ENCODE measurements at regions not wholly inside any gene's neighbourhood (a gene's known extent, or its start where the extent isn't known, plus 50 kb on each side); places are given as distances from the start of the nearest gene placed in this dataset.
"Not testable (repeated sequence)": the region's sequence is repeated elsewhere in the genome, so short reads cannot be mapped to it uniquely, and the experiment has no call there.

GRCh38 chr12:20142316-20142715 is 226.0 kb upstream of the PDE3A start:
- DNase-seq (ENCODE audit: low spot score in 2 of 2) (no peak), ATAC-seq (no peak)
- no peaks in the 10 kb centered on the region for H3K4me1 Mint-ChIP-seq
- no peaks in the 10 kb centered on the region for H3K9me3 Mint-ChIP-seq
- H3K36me3 Mint-ChIP-seq: no peaks in the 10 kb centered on the region
- no peak overlapping the region for H3K4me3 Mint-ChIP-seq
- no peak overlapping the region for H3K27ac Mint-ChIP-seq

- ATAC-seq: no peak
- Mint-ChIP-seq H3K27ac (no peak overlapping the region), H3K36me3 (no peaks in the 10 kb centered on the region), H3K4me3 (no peak overlapping the region), H3K4me1 (no peaks in the 10 kb centered on the region), H3K9me3 (no peaks in the 10 kb centered on the region)
- DNase-seq (ENCODE audit: low spot score in 2 of 2): no peak
Measured at GRCh38 chr12:20142956-20143355, 225.4 kb upstream of the PDE3A start.

- H3K4me1 Mint-ChIP-seq: no peaks in the 10 kb centered on the region
- no peak overlapping the region for H3K4me3 Mint-ChIP-seq
- no peaks in the 10 kb centered on the region for H3K36me3 Mint-ChIP-seq
Measured at GRCh38 chr12:20144341-20144740, 224.0 kb upstream of the PDE3A start.

GRCh38 chr12:20148241-20148640 is 220.1 kb upstream of the PDE3A start:
- no peaks in the 10 kb centered on the region for H3K9me3 Mint-ChIP-seq
- ATAC-seq (no peak), DNase-seq (ENCODE audit: low spot score in 2 of 2) (no peak)
- H3K4me3 Mint-ChIP-seq: no peak overlapping the region
- H3K27ac Mint-ChIP-seq: no peak overlapping the region
- H3K36me3 Mint-ChIP-seq: no peaks in the 10 kb centered on the region
- H3K4me1 Mint-ChIP-seq: no peaks in the 10 kb centered on the region

More at GRCh38 chr12:20144341-20144740, 224.0 kb upstream of the PDE3A start:
- ATAC-seq: no peak
- Mint-ChIP-seq H3K27ac (no peak overlapping the region), H3K9me3 (no peaks in the 10 kb centered on the region)
- no peak for DNase-seq (ENCODE audit: low spot score in 2 of 2)

GRCh38 chr12:20150835-20151422 is 217.4 kb upstream of the PDE3A start:
- no peak for ATAC-seq
- DNase-seq (ENCODE audit: low spot score in 2 of 2): no peak

GRCh38 chr12:20154052-20154451 is 214.3 kb upstream of the PDE3A start:
- Mint-ChIP-seq H3K36me3 (no peaks in the 10 kb centered on the region), H3K4me3 (no peak overlapping the region), H3K27ac (no peak overlapping the region), H3K4me1 (no peaks in the 10 kb centered on the region), H3K9me3 (no peaks in the 10 kb centered on the region)
- ATAC-seq: no peak
- DNase-seq (ENCODE audit: low spot score in 2 of 2): no peak

More at GRCh38 chr12:20150835-20151422, 217.4 kb upstream of the PDE3A start:
- Mint-ChIP-seq H3K4me1 (no peaks in the 10 kb centered on the region), H3K27ac (no peak overlapping the region), H3K4me3 (no peak overlapping the region), H3K9me3 (no peaks in the 10 kb centered on the region), H3K36me3 (no peaks in the 10 kb centered on the region)

GRCh38 chr12:20155374-20155773 is 213.0 kb upstream of the PDE3A start:
- no peaks in the 10 kb centered on the region for H3K4me1 Mint-ChIP-seq
- H3K9me3 Mint-ChIP-seq: no peaks in the 10 kb centered on the region
- no peak for ATAC-seq

GRCh38 chr12:20160899-20161298 is 207.4 kb upstream of the PDE3A start:
- not testable (repeated sequence) for H3K36me3 Mint-ChIP-seq; ATAC-seq; H3K4me1 Mint-ChIP-seq; DNase-seq (ENCODE audit: low spot score in 2 of 2); H3K9me3 Mint-ChIP-seq; H3K4me3 Mint-ChIP-seq; H3K27ac Mint-ChIP-seq

More at GRCh38 chr12:20155374-20155773, 213.0 kb upstream of the PDE3A start:
- Mint-ChIP-seq H3K36me3 (no peaks in the 10 kb centered on the region), H3K4me3 (no peak overlapping the region), H3K27ac (no peak overlapping the region)
- DNase-seq (ENCODE audit: low spot score in 2 of 2): no peak

- Mint-ChIP-seq H3K4me3 (no peak overlapping the region), H3K36me3 (no peaks in the 10 kb centered on the region), H3K27ac (no peak overlapping the region), H3K9me3 (peaks cover 4% of the 10 kb centered on the region), H3K4me1 (no peaks in the 10 kb centered on the region)
- DNase-seq (ENCODE audit: low spot score in 2 of 2) (no peak), ATAC-seq (peak; percentile 13)
Measured at GRCh38 chr12:20174528-20175175, 193.7 kb upstream of the PDE3A start.

- peaks cover 4% of the 10 kb centered on the region for H3K9me3 Mint-ChIP-seq
- no peak overlapping the region for H3K27ac Mint-ChIP-seq
- no peak for DNase-seq (ENCODE audit: low spot score in 2 of 2)
- no peaks in the 10 kb centered on the region for H3K36me3 Mint-ChIP-seq
- H3K4me1 Mint-ChIP-seq: no peaks in the 10 kb centered on the region
- no peak overlapping the region for H3K4me3 Mint-ChIP-seq
- no peak for ATAC-seq
Measured at GRCh38 chr12:20175704-20176388, 192.5 kb upstream of the PDE3A start.

GRCh38 chr12:20181416-20182180 is 186.7 kb upstream of the PDE3A start:
- no peak for ATAC-seq
- no peaks in the 10 kb centered on the region for H3K9me3 Mint-ChIP-seq
- no peak overlapping the region for H3K4me3 Mint-ChIP-seq
- DNase-seq (ENCODE audit: low spot score in 2 of 2): no peak
- H3K27ac Mint-ChIP-seq: no peak overlapping the region
- no peaks in the 10 kb centered on the region for H3K4me1 Mint-ChIP-seq
- H3K36me3 Mint-ChIP-seq: no peaks in the 10 kb centered on the region

GRCh38 chr12:20183563-20183962 is 184.8 kb upstream of the PDE3A start:
- H3K27ac Mint-ChIP-seq: no peak overlapping the region
- H3K4me3 Mint-ChIP-seq: no peak overlapping the region
- H3K36me3 Mint-ChIP-seq: no peaks in the 10 kb centered on the region
- ATAC-seq: no peak
- no peaks in the 10 kb centered on the region for H3K4me1 Mint-ChIP-seq
- no peaks in the 10 kb centered on the region for H3K9me3 Mint-ChIP-seq
- DNase-seq (ENCODE audit: low spot score in 2 of 2): no peak

- ATAC-seq (no peak), DNase-seq (ENCODE audit: low spot score in 2 of 2) (no peak)
- no peaks in the 10 kb centered on the region for H3K36me3 Mint-ChIP-seq
- no peaks in the 10 kb centered on the region for H3K4me1 Mint-ChIP-seq
- no peak overlapping the region for H3K27ac Mint-ChIP-seq
- no peaks in the 10 kb centered on the region for H3K9me3 Mint-ChIP-seq
- no peak overlapping the region for H3K4me3 Mint-ChIP-seq
Measured at GRCh38 chr12:20184514-20184913, 183.8 kb upstream of the PDE3A start.

- Mint-ChIP-seq H3K4me3 (no peak overlapping the region), H3K27ac (no peak overlapping the region), H3K4me1 (no peaks in the 10 kb centered on the region), H3K9me3 (no peaks in the 10 kb centered on the region), H3K36me3 (no peaks in the 10 kb centered on the region)
- no peak for DNase-seq (ENCODE audit: low spot score in 2 of 2)
- no peak for ATAC-seq
Measured at GRCh38 chr12:20187456-20187855, 180.9 kb upstream of the PDE3A start.

GRCh38 chr12:20188930-20189653 is 179.2 kb upstream of the PDE3A start:
- H3K4me3 Mint-ChIP-seq: no peak overlapping the region
- H3K36me3 Mint-ChIP-seq: no peaks in the 10 kb centered on the region
- no peak overlapping the region for H3K27ac Mint-ChIP-seq

More at GRCh38 chr12:20188930-20189653, 179.2 kb upstream of the PDE3A start:
- DNase-seq (ENCODE audit: low spot score in 2 of 2): no peak
- no peaks in the 10 kb centered on the region for H3K4me1 Mint-ChIP-seq
- peak; percentile 28 for ATAC-seq
- no peaks in the 10 kb centered on the region for H3K9me3 Mint-ChIP-seq
